ENCODE measurements at regions not wholly inside any gene's neighbourhood (a gene's known extent, or its start where the extent isn't known, plus 50 kb on each side); places are given as distances from the start of the nearest gene placed in this dataset.
A peak's percentile ranks its signal among the peaks of the same experiment; 100 is the strongest.
"Not testable (repeated sequence)": the region's sequence is repeated elsewhere in the genome, so short reads cannot be mapped to it uniquely, and the experiment has no call there.

- no peak for DNase-seq (ENCODE audit: low spot score)
Observed at GRCh38 chr1:18561967-18562366, 68.7 kb upstream of the PAX7 start.

- DNase-seq (ENCODE audit: low spot score), result no peak
Observed at GRCh38 chr1:18564676-18565075, 66.0 kb upstream of the PAX7 start.

- no peak for DNase-seq (ENCODE audit: low spot score)
Observed at GRCh38 chr1:18565321-18565720, 65.3 kb upstream of the PAX7 start.

GRCh38 chr1:18568489-18568888, 62.2 kb upstream of the PAX7 start:
- DNase-seq (ENCODE audit: low spot score), result no peak

- no peak for DNase-seq (ENCODE audit: low spot score)
Observed at GRCh38 chr1:18569251-18569650, 61.4 kb upstream of the PAX7 start.

- no peak for DNase-seq (ENCODE audit: low spot score)
Observed at GRCh38 chr1:18569811-18570545, 60.7 kb upstream of the PAX7 start.

GRCh38 chr1:18571275-18571674, 59.4 kb upstream of the PAX7 start:
- DNase-seq (ENCODE audit: low spot score), result no peak

- no peak for DNase-seq (ENCODE audit: low spot score)
Observed at GRCh38 chr1:18572022-18572880, 58.4 kb upstream of the PAX7 start.

- no peak for DNase-seq (ENCODE audit: low spot score)
Observed at GRCh38 chr1:18573170-18573569, 57.5 kb upstream of the PAX7 start.

GRCh38 chr1:18574754-18575153, 55.9 kb upstream of the PAX7 start:
- DNase-seq (ENCODE audit: low spot score), result no peak

- peak; percentile 20 for DNase-seq (ENCODE audit: low spot score)
Observed at GRCh38 chr1:18575620-18576019, 55.0 kb upstream of the PAX7 start.

GRCh38 chr1:18578271-18578670, 52.4 kb upstream of the PAX7 start:
- no peak for DNase-seq (ENCODE audit: low spot score)

- not testable (repeated sequence) for DNase-seq (ENCODE audit: low spot score)
Observed at GRCh38 chr1:18579267-18579666, 51.4 kb upstream of the PAX7 start.

- DNase-seq (ENCODE audit: low spot score), result no peak
Observed at GRCh38 chr1:18580047-18580446, 50.6 kb upstream of the PAX7 start.

GRCh38 chr1:18580691-18581419, 49.8 kb upstream of the PAX7 start:
- DNase-seq (ENCODE audit: low spot score), result no peak
